HL-60 (cell line): ENCODE measurements at regions not wholly inside any gene's neighbourhood (a gene's known extent, or its start where the extent isn't known, plus 50 kb on each side); places are given as distances from the start of the nearest gene placed in this dataset.
"Not testable (repeated sequence)": the region's sequence is repeated elsewhere in the genome, so short reads cannot be mapped to it uniquely, and the experiment has no call there.

Experiments used
- DNase-seq, 2 experiments: peaks; one replicate each; pipeline ENCODE4 v3.0.0-alpha.2; 2010 to 2020; ENCODE audit warnings: low read depth in 1 of 2, low spot score in 1 of 2
- H3K27ac ChIP-seq: fragments of 250-450 bp; sonication (Bioruptor Pico); replicated peaks from 2 replicates; pipeline ENCODE4 v1.5.1; 2020; ENCODE audit warnings: mild to moderate bottlenecking, moderate library complexity
- H3K27me3 ChIP-seq: fragments of 250-450 bp; sonication (Bioruptor Pico); 2 replicates; pipeline ENCODE4 v1.5.1; 2021; ENCODE audit warnings: mild to moderate bottlenecking, moderate library complexity; ENCODE audit not compliant: insufficient read depth, poor library complexity, severe bottlenecking
- H3K4me3 ChIP-seq: replicated peaks from 2 replicates; pipeline ENCODE4 v1.5.1; 2011; ENCODE audit warnings: mild to moderate bottlenecking, control low read depth, low read length; ENCODE audit not compliant: insufficient read depth
- CTCF ChIP-seq: IDR thresholded peaks from one replicate; pipeline ENCODE4 v1.5.1; 2011; ENCODE audit warnings: low read length, control low read depth, inconsistent platforms; ENCODE audit not compliant: insufficient read depth
- GABPA ChIP-seq: IDR thresholded peaks from 2 replicates; pipeline ENCODE4 v1.6.1; 2012; ENCODE audit warnings: low read depth
- POLR2AphosphoS5 ChIP-seq: IDR thresholded peaks from 2 replicates; pipeline ENCODE4 v1.6.1; 2012; ENCODE audit warnings: low read depth
- SPI1 ChIP-seq: IDR thresholded peaks from 2 replicates; pipeline ENCODE4 v1.6.1; 2012; ENCODE audit warnings: low read depth, mild to moderate bottlenecking, borderline replicate concordance
- TF ChIP-seq, protein P1 (sequence below): IDR thresholded peaks from 2 replicates; pipeline ENCODE4 v1.6.1; 2012; ENCODE audit warnings: low read depth; ENCODE audit not compliant: insufficient replicate concordance

GRCh38 chr5:154653764-154654485 lies 101.3 kb upstream of the LARP1 start:
- no peak for DNase-seq
- H3K27me3 ChIP-seq: no peaks in the 10 kb centered on the region
- no peak for TF ChIP-seq GABPA
- TF ChIP-seq CTCF: no peak
- no peak for TF ChIP-seq SPI1
- no peak for TF ChIP-seq POLR2AphosphoS5
- TF ChIP-seq, protein P1, sequence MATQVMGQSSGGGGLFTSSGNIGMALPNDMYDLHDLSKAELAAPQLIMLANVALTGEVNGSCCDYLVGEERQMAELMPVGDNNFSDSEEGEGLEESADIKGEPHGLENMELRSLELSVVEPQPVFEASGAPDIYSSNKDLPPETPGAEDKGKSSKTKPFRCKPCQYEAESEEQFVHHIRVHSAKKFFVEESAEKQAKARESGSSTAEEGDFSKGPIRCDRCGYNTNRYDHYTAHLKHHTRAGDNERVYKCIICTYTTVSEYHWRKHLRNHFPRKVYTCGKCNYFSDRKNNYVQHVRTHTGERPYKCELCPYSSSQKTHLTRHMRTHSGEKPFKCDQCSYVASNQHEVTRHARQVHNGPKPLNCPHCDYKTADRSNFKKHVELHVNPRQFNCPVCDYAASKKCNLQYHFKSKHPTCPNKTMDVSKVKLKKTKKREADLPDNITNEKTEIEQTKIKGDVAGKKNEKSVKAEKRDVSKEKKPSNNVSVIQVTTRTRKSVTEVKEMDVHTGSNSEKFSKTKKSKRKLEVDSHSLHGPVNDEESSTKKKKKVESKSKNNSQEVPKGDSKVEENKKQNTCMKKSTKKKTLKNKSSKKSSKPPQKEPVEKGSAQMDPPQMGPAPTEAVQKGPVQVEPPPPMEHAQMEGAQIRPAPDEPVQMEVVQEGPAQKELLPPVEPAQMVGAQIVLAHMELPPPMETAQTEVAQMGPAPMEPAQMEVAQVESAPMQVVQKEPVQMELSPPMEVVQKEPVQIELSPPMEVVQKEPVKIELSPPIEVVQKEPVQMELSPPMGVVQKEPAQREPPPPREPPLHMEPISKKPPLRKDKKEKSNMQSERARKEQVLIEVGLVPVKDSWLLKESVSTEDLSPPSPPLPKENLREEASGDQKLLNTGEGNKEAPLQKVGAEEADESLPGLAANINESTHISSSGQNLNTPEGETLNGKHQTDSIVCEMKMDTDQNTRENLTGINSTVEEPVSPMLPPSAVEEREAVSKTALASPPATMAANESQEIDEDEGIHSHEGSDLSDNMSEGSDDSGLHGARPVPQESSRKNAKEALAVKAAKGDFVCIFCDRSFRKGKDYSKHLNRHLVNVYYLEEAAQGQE: no peak
- no peak overlapping the region for H3K4me3 ChIP-seq
- no peak overlapping the region for H3K27ac ChIP-seq

GRCh38 chr5:154653418-154653763 lies 101.8 kb upstream of the LARP1 start:
- TF ChIP-seq, protein P1: no peak
- TF ChIP-seq SPI1 (no peak), CTCF (no peak), POLR2AphosphoS5 (no peak), GABPA (no peak)
- Histone ChIP-seq H3K27ac (no peak overlapping the region), H3K4me3 (no peak overlapping the region), H3K27me3 (no peaks in the 10 kb centered on the region)
- no peak for DNase-seq

DNA sequence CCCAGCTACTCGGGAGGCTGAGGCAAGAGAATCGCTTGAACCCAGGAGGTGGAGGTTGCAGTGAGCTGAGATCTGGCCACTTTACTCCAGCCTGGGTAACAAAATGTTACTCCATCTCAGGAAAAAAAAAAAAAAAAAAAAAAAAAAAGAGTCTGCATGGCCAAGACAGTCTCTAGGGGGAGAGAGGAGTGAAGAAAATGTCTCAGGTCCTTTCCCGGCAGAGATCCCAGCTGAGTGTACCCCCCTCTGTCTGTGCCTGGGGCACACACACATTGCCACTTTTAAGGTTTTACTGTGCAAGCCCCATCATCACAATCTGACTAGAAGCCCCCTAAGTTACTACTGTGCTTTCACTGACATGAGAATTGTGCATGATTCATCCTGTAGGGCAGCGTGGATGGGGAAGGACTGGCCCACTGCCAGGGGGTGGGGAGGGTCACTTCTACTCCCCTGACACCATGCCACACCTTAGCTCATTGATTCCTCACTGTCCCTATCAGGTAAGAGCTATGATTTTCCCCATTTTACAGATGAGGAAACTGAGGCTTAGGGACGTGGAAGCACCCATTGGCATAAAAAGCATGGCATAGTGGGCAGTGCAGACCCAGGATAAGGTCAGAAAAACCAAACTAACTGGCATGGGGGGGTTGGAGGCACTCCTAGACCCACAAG lies 102.3 kb upstream of the LARP1 start:
- no peak for DNase-seq
- Histone ChIP-seq H3K27ac (no peak overlapping the region), H3K4me3 (no peak overlapping the region), H3K27me3 (no peaks in the 10 kb centered on the region)
- TF ChIP-seq SPI1: no peak
- TF ChIP-seq CTCF: no peak
- no peak for TF ChIP-seq POLR2AphosphoS5
- TF ChIP-seq GABPA: no peak
- TF ChIP-seq, protein P1: no peak

DNA sequence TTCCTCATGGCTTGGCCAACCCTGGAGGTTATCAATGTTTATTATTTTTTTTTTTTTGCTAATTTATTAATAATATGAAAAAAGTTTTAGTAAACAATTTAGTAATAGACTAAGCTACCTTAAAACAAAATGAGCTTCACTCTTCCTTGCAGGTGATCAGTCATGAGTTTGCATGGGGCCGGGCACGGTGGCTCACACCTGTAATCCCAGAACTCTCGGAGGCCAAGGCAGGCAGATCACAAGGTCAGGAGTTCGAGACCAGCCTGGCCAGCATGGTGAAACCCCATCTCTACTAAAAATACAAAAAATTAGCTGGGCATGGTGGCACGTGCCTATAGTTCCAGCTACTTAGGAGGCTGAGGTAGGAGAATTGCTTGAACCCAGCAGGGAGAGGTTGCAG lies 103.4 kb upstream of the LARP1 start:
- DNase-seq, H3K4me3 ChIP-seq, H3K27me3 ChIP-seq, H3K27ac ChIP-seq: not testable (repeated sequence)
